ENCODE measurements at regions not wholly inside any gene's neighbourhood (a gene's known extent, or its start where the extent isn't known, plus 50 kb on each side); places are given as distances from the start of the nearest gene placed in this dataset.

DNA sequence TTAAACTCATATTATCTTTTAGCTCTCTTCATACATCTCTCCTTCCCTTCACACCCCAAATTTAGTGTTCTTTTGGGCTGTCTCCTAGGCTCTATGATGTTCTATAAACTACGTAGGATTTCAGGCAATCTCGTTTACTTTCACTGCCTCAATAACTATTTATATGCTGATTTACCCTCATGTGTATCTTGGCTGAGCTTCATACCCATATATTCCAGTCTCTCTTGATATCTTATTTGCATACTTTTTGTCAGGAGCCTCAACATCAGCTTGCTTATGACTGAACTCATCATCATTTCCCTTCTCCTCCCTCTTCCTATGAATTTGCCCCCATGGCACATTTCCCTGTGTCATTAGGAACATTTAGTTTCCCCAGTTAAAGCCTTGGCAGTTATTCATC lies 262.1 kb upstream of the FBXO33 start:
- intact Hi-C loops (cut with DNase I): no loop called here

DNA sequence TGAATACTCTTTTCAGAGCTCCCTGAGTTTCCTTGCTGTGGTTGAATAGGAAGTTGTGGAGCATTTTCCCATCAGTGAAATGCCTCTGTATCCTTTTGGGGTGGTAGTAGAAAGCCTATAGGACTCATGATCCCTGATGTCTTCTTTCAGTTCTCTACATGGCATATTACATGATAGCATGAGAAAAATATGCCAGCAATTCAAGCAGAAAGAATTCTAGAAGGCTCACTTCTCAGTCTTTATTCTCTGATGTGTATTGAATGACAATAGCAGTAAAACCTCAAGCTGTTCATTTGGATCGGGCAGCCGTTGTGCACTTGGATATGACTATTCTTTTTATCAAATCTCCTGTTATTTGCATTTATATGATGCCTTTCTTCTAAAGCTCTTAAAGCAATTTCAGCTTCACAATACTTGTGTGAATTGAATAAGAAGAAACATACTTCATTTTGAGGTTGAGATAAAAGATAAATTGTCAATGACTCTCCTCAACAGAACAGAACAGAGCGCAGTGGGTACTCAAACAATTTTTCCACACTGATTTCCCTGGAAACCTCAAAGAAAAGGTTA lies 251.5 kb upstream of the FBXO33 start:
- intact Hi-C loops (cut with DNase I): no loop called here
- Histone ChIP-seq H3K4me1 (no peaks in the 10 kb centered on the region), H3K4me3 (no peak overlapping the region), H3K9me3 (peaks cover 0 to 6% (median 0%) of the 10 kb centered on the region in 3 donors), H3K36me3 (replicated peaks in 1 of 2; ENCODE audit: insufficient read depth in 1 of 2, low read depth in 2 of 2) (no peaks in the 10 kb centered on the region), H3K27ac (no peak overlapping the region), H3K27me3 (no peaks in the 10 kb centered on the region)
- TF ChIP-seq CTCF (IDR thresholded peaks at IDR 0.05) (no peak), POLR2A (IDR thresholded peaks at IDR 0.05) (no peak)
- WGBS, 2 donors: 59 to 91% methylated on average over 3 of the region's 3 CpGs
- DNase-seq (no peak), ATAC-seq (no peak)

More for the DNA sequence above, 262.1 kb upstream of the FBXO33 start:
- Histone ChIP-seq H3K36me3 (replicated peaks in 1 of 2; ENCODE audit: insufficient read depth in 1 of 2, low read depth in 2 of 2) (no peaks in the 10 kb centered on the region), H3K4me3 (no peak overlapping the region), H3K27me3 (no peaks in the 10 kb centered on the region), H3K9me3 (no peaks in the 10 kb centered on the region), H3K27ac (no peak overlapping the region), H3K4me1 (no peaks in the 10 kb centered on the region)
- ATAC-seq: no peak
- no peak for TF ChIP-seq CTCF (IDR thresholded peaks at IDR 0.05)
- TF ChIP-seq POLR2A (IDR thresholded peaks at IDR 0.05): no peak
- 32 to 47% methylated on average over 2 of the region's 2 CpGs for WGBS, 2 donors
- DNase-seq: no peak

- 66 to 81% methylated on average over 3 of the region's 3 CpGs for WGBS, 2 donors
- Histone ChIP-seq H3K4me1 (no peaks in the 10 kb centered on the region), H3K27ac (no peak overlapping the region), H3K36me3 (replicated peaks in 1 of 2; ENCODE audit: insufficient read depth in 1 of 2, low read depth in 2 of 2) (no peaks in the 10 kb centered on the region), H3K9me3 (peaks cover 0 to 6% (median 0%) of the 10 kb centered on the region in 3 donors), H3K4me3 (no peak overlapping the region), H3K27me3 (no peaks in the 10 kb centered on the region)
- TF ChIP-seq POLR2A (IDR thresholded peaks at IDR 0.05) (no peak), CTCF (IDR thresholded peaks at IDR 0.05) (no peak)
- no peak for ATAC-seq
- no peak for DNase-seq
- intact Hi-C loops (cut with DNase I): no loop called here
Measured at GRCh38 chr14:39682582-39682981, 250.3 kb upstream of the FBXO33 start.

GRCh38 chr14:39681782-39682399 lies 249.7 kb upstream of the FBXO33 start:
- H3K27me3 ChIP-seq: no peaks in the 10 kb centered on the region
- intact Hi-C loops (cut with DNase I): no loop called here
- ATAC-seq (no peak), DNase-seq (no peak)
- peaks cover 0 to 6% (median 0%) of the 10 kb centered on the region in 3 donors for H3K9me3 ChIP-seq
- TF ChIP-seq POLR2A (IDR thresholded peaks at IDR 0.05) (no peak), CTCF (IDR thresholded peaks at IDR 0.05) (no peak)
- H3K4me1 ChIP-seq: no peaks in the 10 kb centered on the region
- no peak overlapping the region for H3K4me3 ChIP-seq
- no peaks in the 10 kb centered on the region for H3K36me3 ChIP-seq (replicated peaks in 1 of 2; ENCODE audit: insufficient read depth in 1 of 2, low read depth in 2 of 2)
- 61 to 66% methylated on average over 4 of the region's 4 CpGs for WGBS, 2 donors
- no peak overlapping the region for H3K27ac ChIP-seq

DNA sequence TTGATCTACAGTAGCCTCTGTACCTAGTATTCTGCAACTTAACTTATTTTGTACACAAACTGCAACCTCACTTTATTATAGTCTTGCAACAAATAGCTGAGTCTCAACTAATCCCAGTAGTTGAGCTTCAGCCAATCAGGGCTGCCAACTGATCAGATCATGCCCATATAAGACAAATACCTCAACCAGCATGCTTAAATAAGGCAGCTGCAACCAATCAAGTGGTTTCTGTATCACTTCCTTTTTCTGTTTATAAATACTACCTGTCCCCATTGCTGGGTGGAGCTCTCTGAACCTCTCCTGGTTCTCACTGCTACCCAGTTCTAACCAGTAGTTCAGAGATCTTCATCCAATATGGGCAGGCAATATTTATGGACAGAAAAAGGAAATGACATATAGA lies 248.5 kb upstream of the FBXO33 start:
- H3K9me3 ChIP-seq: no peaks in the 10 kb centered on the region
- no peaks in the 10 kb centered on the region for H3K36me3 ChIP-seq (replicated peaks in 1 of 2; ENCODE audit: insufficient read depth in 1 of 2, low read depth in 2 of 2)
- intact Hi-C loops (cut with DNase I): no loop called here
- DNase-seq: no peak
- TF ChIP-seq POLR2A (IDR thresholded peaks at IDR 0.05): no peak
- no peak for TF ChIP-seq CTCF (IDR thresholded peaks at IDR 0.05)
- no peak for ATAC-seq
- no peaks in the 10 kb centered on the region for H3K27me3 ChIP-seq
- H3K27ac ChIP-seq: no peak overlapping the region
- H3K4me1 ChIP-seq: no peaks in the 10 kb centered on the region
- H3K4me3 ChIP-seq: no peak overlapping the region
